ENCODE measurements at regions not wholly inside any gene's neighbourhood (a gene's known extent, or its start where the extent isn't known, plus 50 kb on each side); places are given as distances from the start of the nearest gene placed in this dataset.

DNA sequence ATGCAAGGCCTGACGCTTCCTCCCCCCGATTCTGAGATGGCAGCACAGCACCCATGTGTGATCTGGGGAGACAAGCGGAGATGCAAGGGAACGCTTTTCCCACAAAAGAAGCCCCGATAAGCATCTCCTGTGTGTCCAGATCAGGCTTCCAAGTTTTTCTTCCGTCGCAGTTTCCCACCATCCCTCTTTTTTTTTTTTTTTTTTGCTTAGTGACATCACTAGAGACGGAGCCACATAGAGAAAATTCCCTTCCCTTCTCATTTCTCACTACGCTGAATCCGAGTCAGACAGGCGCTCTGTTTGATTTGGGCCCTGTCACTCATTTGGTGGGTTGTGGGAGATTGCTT is 160.9 kb downstream of the HSD17B3 start:
- TF ChIP-seq, protein P1, sequence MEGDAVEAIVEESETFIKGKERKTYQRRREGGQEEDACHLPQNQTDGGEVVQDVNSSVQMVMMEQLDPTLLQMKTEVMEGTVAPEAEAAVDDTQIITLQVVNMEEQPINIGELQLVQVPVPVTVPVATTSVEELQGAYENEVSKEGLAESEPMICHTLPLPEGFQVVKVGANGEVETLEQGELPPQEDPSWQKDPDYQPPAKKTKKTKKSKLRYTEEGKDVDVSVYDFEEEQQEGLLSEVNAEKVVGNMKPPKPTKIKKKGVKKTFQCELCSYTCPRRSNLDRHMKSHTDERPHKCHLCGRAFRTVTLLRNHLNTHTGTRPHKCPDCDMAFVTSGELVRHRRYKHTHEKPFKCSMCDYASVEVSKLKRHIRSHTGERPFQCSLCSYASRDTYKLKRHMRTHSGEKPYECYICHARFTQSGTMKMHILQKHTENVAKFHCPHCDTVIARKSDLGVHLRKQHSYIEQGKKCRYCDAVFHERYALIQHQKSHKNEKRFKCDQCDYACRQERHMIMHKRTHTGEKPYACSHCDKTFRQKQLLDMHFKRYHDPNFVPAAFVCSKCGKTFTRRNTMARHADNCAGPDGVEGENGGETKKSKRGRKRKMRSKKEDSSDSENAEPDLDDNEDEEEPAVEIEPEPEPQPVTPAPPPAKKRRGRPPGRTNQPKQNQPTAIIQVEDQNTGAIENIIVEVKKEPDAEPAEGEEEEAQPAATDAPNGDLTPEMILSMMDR (IDR thresholded peaks at IDR 0.05), result no peak
- no peak for TF ChIP-seq POLR2A (IDR thresholded peaks at IDR 0.05; ENCODE audit: low read length)
- no peak for TF ChIP-seq HMGXB4 (CRISPR knock-in tag; IDR thresholded peaks at IDR 0.05; ENCODE audit: borderline replicate concordance)
- no peak for TF ChIP-seq RAD21 (conservative IDR thresholded peaks at IDR 0.05 in 1 of 2, IDR thresholded peaks at IDR 0.05 in 1 of 2)
- no peak for TF ChIP-seq MAZ (IDR thresholded peaks at IDR 0.05; ENCODE audit: borderline replicate concordance, low read depth, low read length)
- no peak for TF ChIP-seq CEBPB (IDR thresholded peaks at IDR 0.05)
- TF ChIP-seq JUNB (IDR thresholded peaks at IDR 0.05), result no peak
- no peak for TF ChIP-seq SMC3 (IDR thresholded peaks at IDR 0.05)
- TF ChIP-seq, protein P2, sequence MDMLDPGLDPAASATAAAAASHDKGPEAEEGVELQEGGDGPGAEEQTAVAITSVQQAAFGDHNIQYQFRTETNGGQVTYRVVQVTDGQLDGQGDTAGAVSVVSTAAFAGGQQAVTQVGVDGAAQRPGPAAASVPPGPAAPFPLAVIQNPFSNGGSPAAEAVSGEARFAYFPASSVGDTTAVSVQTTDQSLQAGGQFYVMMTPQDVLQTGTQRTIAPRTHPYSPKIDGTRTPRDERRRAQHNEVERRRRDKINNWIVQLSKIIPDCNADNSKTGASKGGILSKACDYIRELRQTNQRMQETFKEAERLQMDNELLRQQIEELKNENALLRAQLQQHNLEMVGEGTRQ (IDR thresholded peaks at IDR 0.05), result no peak
- no peak for TF ChIP-seq RCOR1 (IDR thresholded peaks at IDR 0.05; ENCODE audit: low read depth, low read length)
- no peak for TF ChIP-seq GATA3 (IDR thresholded peaks at IDR 0.05; ENCODE audit: borderline replicate concordance)
- TF ChIP-seq, protein P3, sequence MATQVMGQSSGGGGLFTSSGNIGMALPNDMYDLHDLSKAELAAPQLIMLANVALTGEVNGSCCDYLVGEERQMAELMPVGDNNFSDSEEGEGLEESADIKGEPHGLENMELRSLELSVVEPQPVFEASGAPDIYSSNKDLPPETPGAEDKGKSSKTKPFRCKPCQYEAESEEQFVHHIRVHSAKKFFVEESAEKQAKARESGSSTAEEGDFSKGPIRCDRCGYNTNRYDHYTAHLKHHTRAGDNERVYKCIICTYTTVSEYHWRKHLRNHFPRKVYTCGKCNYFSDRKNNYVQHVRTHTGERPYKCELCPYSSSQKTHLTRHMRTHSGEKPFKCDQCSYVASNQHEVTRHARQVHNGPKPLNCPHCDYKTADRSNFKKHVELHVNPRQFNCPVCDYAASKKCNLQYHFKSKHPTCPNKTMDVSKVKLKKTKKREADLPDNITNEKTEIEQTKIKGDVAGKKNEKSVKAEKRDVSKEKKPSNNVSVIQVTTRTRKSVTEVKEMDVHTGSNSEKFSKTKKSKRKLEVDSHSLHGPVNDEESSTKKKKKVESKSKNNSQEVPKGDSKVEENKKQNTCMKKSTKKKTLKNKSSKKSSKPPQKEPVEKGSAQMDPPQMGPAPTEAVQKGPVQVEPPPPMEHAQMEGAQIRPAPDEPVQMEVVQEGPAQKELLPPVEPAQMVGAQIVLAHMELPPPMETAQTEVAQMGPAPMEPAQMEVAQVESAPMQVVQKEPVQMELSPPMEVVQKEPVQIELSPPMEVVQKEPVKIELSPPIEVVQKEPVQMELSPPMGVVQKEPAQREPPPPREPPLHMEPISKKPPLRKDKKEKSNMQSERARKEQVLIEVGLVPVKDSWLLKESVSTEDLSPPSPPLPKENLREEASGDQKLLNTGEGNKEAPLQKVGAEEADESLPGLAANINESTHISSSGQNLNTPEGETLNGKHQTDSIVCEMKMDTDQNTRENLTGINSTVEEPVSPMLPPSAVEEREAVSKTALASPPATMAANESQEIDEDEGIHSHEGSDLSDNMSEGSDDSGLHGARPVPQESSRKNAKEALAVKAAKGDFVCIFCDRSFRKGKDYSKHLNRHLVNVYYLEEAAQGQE (IDR thresholded peaks at IDR 0.05), result no peak
- TF ChIP-seq POLR2AphosphoS2 (conservative IDR thresholded peaks at IDR 0.05; ENCODE audit: low read length), result no peak
- no peak for TF ChIP-seq CHD2 (IDR thresholded peaks at IDR 0.05; ENCODE audit: low read length, partially characterized antibody)
